Tibial nerve (tissue), 4 donors: ENCODE measurements at regions not wholly inside any gene's neighbourhood (a gene's known extent, or its start where the extent isn't known, plus 50 kb on each side); places are given as distances from the start of the nearest gene placed in this dataset.

ENCODE experiments used
- DNase-seq, 2 donors: peaks; one replicate each; pipeline ENCODE4 v3.0.0-alpha.2; 2019; ENCODE audit warnings: low spot score in 2 of 2
- H3K27ac ChIP-seq, 4 donors: fragments of 200-600 bp; sonication (generic) in 3 of 4; one replicate each; pipeline ENCODE4 v1.5.1; 2017 to 2019; ENCODE audit warnings: mild to moderate bottlenecking in 1 of 4
- H3K27me3 ChIP-seq, 2 donors: fragments of 200-600 bp; sonication (generic) in 1 of 2; one replicate each; pipeline versions ENCODE4 v1.5.1 to v1.6.0; 2017 to 2019
- H3K36me3 ChIP-seq, 3 donors: fragments of 200-600 bp; sonication (generic); one replicate each; pipeline ENCODE4 v1.5.1; 2018 to 2019
- H3K4me1 ChIP-seq, 4 donors: fragments of 200-600 bp; sonication (generic) in 3 of 4; one replicate each; pipeline ENCODE4 v1.5.1; 2017 to 2019
- H3K4me3 ChIP-seq, 4 donors: fragments of 200-600 bp; sonication (generic) in 3 of 4; one replicate each; pipeline ENCODE4 v1.5.1; 2017 to 2019; ENCODE audit warnings: mild to moderate bottlenecking in 1 of 4, moderate library complexity in 1 of 4
- H3K9me3 ChIP-seq, 4 donors: fragments of 200-600 bp; sonication (generic) in 3 of 4; one replicate each; pipeline ENCODE4 v1.5.1; 2017 to 2019
- EP300 ChIP-seq, 2 donors: sonication (generic); formaldehyde crosslinking; IDR thresholded peaks; one replicate each; pipeline ENCODE4 v1.6.1; 2017; ENCODE audit warnings: antibody characterized with exemption in 2 of 2, mild to moderate bottlenecking in 1 of 2
- POLR2A ChIP-seq, 2 donors: fragments of 450-650 bp; IDR thresholded peaks; one replicate each; pipeline ENCODE4 v1.6.1; 2017; ENCODE audit warnings: antibody characterized with exemption in 2 of 2, mild to moderate bottlenecking in 2 of 2, moderate library complexity in 2 of 2
- WGBS, 2 donors: methylation state at CpG; one replicate each; pipeline ENCODE4 v1.1.5; 2018; 5-methylcytosine and 5-hydroxymethylcytosine counted together
- TF ChIP-seq, protein P1 (sequence below), 5 experiments: fragments of 200-600 bp in 3 of 5; fragments of 450-650 bp in 2 of 5; sonication (generic) in 3 of 5; IDR thresholded peaks; one replicate each; pipeline ENCODE4 v1.5.1; 2016 to 2019; ENCODE audit warnings: antibody characterized with exemption in 5 of 5, mild to moderate bottlenecking in 3 of 5, moderate library complexity in 2 of 5

DNA sequence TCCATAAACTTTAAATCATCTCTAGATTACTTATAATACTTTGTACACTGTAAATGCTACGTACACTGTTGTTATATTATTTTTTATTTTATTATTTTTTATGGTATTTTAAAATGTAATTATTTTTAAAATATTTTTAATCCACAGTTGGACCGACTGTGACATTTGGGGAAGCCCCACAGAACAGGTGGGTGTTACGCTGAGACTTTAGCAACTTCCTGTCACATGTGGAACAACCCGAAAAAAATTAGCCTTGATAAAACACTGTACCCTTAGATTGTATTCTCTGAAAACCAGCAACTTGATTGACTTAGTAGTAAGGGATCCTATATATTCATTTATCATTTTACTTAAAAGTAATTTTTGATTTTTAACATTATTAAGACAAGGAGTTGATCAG lies 1755.7 kb upstream of the SEL1L start:
- no peaks in the 10 kb centered on the region for H3K9me3 ChIP-seq
- H3K4me3 ChIP-seq = no peak overlapping the region
- no peak for DNase-seq
- 86 to 87% methylated on average over 4 of the region's 4 CpGs for WGBS, 2 donors
- no peak overlapping the region for H3K27ac ChIP-seq
- H3K27me3 ChIP-seq = no peaks in the 10 kb centered on the region
- TF ChIP-seq, protein P1, sequence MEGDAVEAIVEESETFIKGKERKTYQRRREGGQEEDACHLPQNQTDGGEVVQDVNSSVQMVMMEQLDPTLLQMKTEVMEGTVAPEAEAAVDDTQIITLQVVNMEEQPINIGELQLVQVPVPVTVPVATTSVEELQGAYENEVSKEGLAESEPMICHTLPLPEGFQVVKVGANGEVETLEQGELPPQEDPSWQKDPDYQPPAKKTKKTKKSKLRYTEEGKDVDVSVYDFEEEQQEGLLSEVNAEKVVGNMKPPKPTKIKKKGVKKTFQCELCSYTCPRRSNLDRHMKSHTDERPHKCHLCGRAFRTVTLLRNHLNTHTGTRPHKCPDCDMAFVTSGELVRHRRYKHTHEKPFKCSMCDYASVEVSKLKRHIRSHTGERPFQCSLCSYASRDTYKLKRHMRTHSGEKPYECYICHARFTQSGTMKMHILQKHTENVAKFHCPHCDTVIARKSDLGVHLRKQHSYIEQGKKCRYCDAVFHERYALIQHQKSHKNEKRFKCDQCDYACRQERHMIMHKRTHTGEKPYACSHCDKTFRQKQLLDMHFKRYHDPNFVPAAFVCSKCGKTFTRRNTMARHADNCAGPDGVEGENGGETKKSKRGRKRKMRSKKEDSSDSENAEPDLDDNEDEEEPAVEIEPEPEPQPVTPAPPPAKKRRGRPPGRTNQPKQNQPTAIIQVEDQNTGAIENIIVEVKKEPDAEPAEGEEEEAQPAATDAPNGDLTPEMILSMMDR (IDR thresholded peaks at IDR 0.05) = no peak
- TF ChIP-seq POLR2A (IDR thresholded peaks at IDR 0.05) = no peak
- no peak for TF ChIP-seq EP300 (IDR thresholded peaks at IDR 0.05)
- H3K36me3 ChIP-seq = no peaks in the 10 kb centered on the region
- no peaks in the 10 kb centered on the region for H3K4me1 ChIP-seq

DNA sequence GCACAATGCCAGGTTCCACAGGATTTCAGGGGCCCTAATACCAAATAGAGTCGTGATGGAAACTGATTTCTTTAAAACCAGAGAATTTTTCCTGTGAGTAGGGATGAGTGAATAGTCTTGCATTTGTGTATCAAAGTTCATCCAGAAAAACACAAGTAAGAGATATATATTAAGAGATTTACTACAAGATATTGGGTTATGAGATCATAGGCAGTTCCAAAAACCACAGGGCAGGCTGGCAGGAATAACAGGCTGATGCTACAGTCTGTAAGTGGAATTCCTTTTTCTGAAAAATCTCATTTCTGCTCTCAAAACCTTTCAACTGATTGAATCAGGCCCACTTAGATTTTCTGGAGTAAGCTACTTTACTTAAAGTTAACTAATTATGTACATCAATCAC lies 1756.2 kb upstream of the SEL1L start:
- Histone ChIP-seq H3K9me3 (no peaks in the 10 kb centered on the region), H3K36me3 (no peaks in the 10 kb centered on the region), H3K4me3 (no peak overlapping the region), H3K27ac (no peak overlapping the region), H3K27me3 (no peaks in the 10 kb centered on the region), H3K4me1 (peaks cover 0 to 3% (median under 1%) of the 10 kb centered on the region in 4 donors)
- TF ChIP-seq, protein P1 (IDR thresholded peaks at IDR 0.05) = no peak
- no peak for TF ChIP-seq EP300 (IDR thresholded peaks at IDR 0.05)
- no peak for TF ChIP-seq POLR2A (IDR thresholded peaks at IDR 0.05)
- 74 to 92% methylated on average over 1 of the region's 1 CpG for WGBS, 2 donors
- no peak for DNase-seq

DNA sequence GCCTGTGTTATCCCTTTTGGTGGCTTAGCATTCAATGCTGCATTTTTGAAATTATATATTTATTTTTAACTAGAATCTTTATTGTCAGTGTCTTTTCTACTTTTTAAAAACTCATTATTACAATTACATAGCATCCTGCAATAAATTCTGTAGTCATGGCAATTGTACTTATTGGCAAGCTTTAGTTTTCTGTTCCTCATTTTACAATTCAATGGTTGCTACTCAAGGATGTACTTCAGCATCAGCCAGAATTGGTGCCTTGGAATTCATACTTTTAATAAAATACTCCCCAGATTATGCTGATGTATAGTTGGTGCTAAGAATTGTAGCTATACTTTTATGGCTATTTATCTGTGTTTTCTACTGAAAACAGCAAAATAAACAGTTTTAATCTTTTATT lies 1756.8 kb upstream of the SEL1L start:
- no peak overlapping the region for H3K27ac ChIP-seq
- TF ChIP-seq EP300 (IDR thresholded peaks at IDR 0.05) = no peak
- TF ChIP-seq, protein P1 (IDR thresholded peaks at IDR 0.05) = no peak
- no peak for TF ChIP-seq POLR2A (IDR thresholded peaks at IDR 0.05)
- no peaks in the 10 kb centered on the region for H3K27me3 ChIP-seq
- no peak for DNase-seq
- H3K4me1 ChIP-seq = peaks cover 0 to 8% (median 2%) of the 10 kb centered on the region in 4 donors
- no peaks in the 10 kb centered on the region for H3K36me3 ChIP-seq
- no peak overlapping the region for H3K4me3 ChIP-seq
- no peaks in the 10 kb centered on the region for H3K9me3 ChIP-seq

DNA sequence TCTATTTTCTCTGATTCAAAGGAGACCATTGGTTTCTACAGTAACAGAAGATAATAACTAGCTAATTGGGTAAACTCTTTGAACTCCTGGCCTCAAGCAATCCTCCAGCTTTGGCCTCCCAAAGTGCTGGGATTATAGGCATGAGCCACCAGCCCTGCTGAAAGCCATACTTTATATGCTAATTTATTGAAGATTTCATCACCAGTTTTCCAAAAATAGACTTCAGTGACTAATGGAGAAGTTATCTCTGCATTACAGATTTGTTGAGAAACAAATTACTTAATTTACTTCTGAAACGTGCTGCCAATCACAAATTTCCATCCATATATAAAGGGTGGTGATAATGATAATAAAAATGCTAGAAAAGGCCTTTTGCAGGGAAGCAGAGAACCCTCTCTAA lies 1758.1 kb upstream of the SEL1L start:
- no peaks in the 10 kb centered on the region for H3K27me3 ChIP-seq
- H3K36me3 ChIP-seq = no peaks in the 10 kb centered on the region
- 47 to 59% methylated on average over 1 of the region's 1 CpG for WGBS, 2 donors
- H3K9me3 ChIP-seq = no peaks in the 10 kb centered on the region
- no peak overlapping the region for H3K4me3 ChIP-seq
- TF ChIP-seq, protein P1 (IDR thresholded peaks at IDR 0.05) = no peak
- TF ChIP-seq POLR2A (IDR thresholded peaks at IDR 0.05) (no peak), EP300 (IDR thresholded peaks at IDR 0.05) (no peak)
- no peak overlapping the region for H3K27ac ChIP-seq
- DNase-seq = no peak
- peaks cover 0 to 8% (median 2%) of the 10 kb centered on the region in 4 donors for H3K4me1 ChIP-seq

DNA sequence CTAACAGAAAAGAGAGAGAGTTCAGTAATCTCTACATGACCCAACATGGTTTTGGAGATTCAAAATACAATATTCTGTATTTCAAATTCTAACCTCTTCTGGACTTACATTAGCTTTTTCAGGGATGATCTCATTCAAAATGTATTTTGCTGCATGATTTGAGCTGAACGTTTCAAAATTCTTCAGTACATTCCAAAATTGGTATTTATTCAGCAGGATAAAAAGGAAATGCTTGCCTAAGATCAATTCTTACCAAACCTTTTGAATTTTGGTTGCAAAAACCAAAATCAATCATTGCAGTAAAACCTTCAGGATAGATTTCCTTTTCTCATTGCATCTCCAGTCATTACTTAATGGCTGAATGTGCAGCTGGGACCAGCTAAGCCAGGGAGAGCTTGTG lies 1761.3 kb upstream of the SEL1L start:
- Histone ChIP-seq H3K4me3 (no peak overlapping the region), H3K9me3 (no peaks in the 10 kb centered on the region), H3K36me3 (no peaks in the 10 kb centered on the region), H3K27ac (no peak overlapping the region), H3K4me1 (peaks cover 0 to 8% (median 2%) of the 10 kb centered on the region in 4 donors), H3K27me3 (no peaks in the 10 kb centered on the region)
- no peak for TF ChIP-seq EP300 (IDR thresholded peaks at IDR 0.05)
- TF ChIP-seq POLR2A (IDR thresholded peaks at IDR 0.05) = no peak
- TF ChIP-seq, protein P1 (IDR thresholded peaks at IDR 0.05) = no peak
- DNase-seq = no peak
- WGBS, 2 donors = 8 to 17% methylated on average over 1 of the region's 1 CpG
